GM18499 (cell line): ENCODE measurements at regions not wholly inside any gene's neighbourhood (a gene's known extent, or its start where the extent isn't known, plus 50 kb on each side); places are given as distances from the start of the nearest gene placed in this dataset.
"Not testable (repeated sequence)": the region's sequence is repeated elsewhere in the genome, so short reads cannot be mapped to it uniquely, and the experiment has no call there.

ENCODE experiments used
- ATAC-seq: cut with Tn5 transposase; IDR thresholded peaks from one replicate; pipeline ENCODE4 v1.9.1; 2021; ENCODE audit warnings: moderate number of reproducible peaks; ENCODE audit not compliant: insufficient read depth, unreplicated experiment

DNA sequence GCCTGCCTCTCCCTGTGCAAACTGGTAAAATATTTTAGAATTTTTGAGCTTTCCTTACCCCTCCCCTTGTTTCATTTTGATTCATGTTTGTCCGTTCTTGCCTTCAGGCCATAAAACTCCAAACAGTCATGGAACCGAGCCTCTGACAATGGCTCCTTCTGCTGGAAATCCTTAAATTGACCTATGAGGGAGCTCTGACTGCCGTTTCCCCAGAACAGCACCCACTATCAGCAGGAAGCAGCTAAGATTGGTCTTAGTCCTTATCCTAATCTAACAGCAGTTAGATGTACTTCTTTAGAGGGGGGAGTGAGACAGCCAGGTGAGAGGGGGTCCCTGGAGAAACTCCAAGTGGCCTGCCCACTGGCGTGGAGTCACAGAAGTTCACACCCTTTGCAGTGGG lies 106.7 kb downstream of the FAM174A start:
- ATAC-seq, result no peak

DNA sequence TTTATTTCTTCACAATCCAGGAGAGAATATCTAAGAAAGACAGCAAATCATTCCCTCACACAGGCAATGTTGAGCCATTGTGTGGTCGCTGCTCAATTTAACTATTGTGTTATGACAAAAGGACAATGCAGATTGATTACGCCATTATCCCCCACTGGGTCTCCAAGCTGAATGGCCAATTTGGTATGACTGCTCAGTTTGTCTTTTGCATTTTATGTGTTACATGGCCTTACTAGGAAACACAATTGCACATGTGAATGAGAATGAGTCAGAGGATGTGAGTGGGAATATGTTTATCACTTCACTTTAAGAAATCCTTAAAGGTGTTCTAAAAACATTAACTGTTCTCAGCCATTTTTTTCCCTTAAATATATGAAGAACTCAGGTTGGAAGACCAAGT lies 108.3 kb downstream of the FAM174A start:
- ATAC-seq, result no peak

DNA sequence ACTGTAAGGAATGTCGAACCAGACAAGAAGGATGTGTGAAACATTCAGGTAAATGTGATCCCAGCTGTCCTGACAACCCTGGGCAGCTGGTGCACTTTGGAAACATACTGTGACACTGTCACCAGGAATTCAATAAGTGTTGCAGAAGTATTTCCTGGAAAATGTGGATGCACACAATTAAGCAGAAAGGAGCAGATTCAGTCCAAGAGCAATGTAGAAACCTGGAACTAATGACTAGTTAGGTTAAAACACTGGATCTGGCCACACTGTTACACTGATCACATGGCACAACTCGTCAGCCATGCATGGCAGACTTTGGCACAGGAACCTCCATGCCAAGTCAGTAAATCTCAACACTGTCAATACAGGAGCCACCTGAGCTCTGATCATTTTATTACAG lies 109.0 kb downstream of the FAM174A start:
- no peak for ATAC-seq

DNA sequence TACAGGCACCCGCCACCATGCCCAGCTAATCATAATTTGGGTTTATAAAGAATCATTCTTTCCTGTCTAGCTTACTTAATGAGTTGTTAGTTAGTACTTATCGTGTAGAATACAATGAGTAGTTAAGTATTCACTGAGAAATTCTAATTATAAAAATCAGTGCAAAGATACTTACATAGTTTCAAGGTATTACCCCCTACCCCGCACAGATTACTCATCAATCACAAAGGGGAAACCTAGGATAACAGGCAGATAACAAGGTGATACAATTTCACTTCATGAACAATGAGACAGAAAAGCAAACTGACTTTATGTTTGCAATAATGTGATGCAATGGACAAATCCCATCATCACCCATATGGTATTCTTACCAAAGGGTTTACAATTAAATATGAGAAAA lies 109.6 kb downstream of the FAM174A start:
- no peak for ATAC-seq

DNA sequence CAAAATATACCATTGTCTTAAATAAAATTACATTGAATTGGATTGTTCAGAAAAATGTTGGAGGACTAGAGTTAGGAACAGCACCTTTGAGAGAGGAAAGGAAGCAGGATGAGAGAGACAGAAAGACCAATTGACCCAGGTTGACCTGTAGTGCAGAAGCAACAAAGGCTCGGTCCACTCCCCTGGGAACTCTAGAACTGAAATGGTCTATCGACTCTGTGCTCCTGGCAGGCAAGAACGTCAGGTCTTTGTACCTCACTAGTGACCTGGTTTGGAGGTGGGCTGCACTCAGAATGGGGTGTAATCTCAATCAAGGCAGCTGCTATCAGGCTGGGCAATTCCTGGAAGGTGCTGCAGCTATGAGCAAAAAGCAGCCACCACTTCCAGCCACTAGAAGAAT lies 110.8 kb downstream of the FAM174A start:
- no peak for ATAC-seq

DNA sequence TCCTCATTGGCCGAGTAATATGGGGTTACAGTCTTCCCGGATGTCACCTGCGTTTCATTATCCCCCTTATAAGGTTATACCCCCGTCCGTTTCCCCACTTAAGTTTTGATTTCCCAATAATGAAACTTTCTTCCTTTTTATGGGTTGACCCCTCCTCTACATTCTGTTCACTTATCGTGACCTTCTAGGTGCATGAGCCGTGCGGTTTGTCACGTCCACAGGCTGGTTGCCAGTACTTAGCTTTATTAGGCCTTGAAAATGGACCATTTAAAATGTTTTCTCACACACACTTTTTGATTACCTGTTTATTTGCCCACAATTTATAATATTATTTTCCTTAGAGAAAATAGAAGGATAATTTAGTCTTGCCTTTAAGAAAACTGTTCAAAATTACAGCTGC lies 111.5 kb downstream of the FAM174A start:
- no peak for ATAC-seq

DNA sequence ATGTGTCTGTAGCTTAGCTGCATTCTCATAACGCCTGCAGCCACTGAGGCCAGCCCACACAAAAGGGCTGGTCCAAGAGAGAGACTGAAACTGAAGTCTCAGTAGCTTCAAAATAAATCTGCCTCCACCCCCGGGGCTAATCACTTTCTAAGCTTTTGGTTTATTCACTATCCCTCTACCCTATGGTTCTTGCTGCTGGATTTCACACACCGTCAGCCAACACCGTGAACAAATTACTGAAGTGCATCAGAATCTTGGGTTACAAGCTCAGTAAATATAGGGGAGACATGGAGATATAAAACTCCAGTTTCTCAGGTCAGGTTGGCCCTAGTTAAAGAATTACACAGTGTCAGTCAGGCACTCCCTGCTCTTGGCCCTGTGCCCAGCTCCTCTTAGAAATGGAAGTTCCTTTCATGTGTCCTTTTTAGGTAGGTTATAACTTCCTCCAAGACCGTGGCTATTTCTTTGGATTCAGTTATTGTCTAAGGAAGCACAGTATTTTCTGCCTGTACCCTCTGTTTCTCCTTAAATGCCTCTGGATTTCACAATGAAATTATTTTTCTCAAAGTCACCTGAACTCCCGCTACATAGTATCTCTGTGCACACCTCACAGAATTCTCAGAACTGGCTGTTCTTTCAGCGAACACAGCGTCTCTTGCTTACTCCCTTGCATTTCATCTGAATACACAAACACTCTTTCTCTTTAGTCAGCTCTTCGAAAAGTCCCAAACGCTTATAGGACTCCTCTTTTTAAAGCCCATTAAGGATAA lies 112.5 kb downstream of the FAM174A start:
- ATAC-seq, result no peak

DNA sequence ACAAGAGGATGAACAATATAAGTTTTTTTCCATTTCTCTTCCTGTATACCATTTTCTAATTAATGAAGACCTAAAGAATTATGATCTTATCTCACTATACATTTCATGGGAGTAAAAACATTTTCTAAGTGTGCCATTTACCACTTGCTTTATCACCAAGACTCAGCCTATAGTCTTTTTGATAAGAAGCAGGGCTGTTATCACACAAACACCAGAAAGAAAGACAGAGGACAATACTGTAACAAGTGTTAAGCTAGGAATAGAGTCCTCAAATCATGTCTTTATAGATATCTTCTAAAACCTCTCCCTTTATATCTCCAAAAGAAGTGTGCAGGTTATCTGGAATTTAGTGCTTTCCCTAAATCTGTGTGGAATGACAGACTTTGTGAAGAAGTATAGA lies 119.7 kb downstream of the FAM174A start:
- no peak for ATAC-seq

DNA sequence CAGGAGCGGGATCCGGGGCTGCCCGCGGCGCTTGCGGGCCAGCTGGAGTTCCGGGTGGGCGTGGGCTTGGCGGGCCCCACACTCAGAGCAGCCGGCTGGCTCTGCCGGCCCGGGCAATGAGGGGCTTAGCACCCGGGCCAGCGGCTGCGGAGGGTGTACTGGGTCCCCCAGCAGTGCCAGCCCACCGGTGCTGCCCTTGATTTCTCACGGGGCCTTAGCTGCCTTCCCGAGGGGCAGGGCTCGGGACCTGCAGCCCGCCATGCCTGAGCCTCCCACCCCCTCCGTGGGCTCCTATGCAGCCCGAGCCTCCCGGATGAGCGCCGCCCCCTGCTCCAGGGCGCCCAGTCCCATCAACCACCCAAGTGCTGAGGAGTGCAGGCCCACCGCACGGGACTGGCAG lies 121.6 kb downstream of the FAM174A start:
- ATAC-seq, result not testable (repeated sequence)

DNA sequence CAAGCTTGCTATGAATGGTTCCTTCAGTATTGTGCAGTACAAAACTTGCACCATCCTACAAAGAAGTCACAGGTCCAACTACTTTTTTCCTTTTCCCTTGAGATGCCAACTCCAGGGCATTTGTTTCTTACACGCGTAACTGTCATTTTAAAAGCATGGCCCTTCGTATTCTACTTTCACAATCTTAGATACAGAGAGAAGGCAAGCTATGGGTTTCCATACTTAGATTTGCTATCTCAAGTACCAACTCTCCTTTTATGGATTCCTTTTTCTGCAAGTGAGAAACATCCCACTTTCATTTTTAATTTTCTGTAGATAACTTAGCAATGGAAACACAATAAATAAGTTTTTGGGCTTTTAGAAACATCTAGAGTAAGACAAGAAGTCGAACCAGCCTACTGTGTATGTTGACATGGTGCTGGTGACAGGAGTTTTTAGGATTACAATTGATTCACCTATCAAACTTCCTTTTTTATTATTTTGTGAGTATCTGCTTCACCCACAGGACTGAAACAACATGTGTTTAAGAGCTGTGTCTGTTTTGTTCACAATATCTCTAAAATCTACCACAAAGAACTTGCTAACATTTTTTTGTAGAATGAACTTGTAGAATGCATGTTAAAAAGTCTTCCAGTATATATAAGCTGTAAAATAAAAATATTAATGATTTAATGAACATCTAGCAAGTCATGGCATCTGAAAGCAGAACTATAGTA lies 124.1 kb downstream of the FAM174A start:
- ATAC-seq, result no peak

DNA sequence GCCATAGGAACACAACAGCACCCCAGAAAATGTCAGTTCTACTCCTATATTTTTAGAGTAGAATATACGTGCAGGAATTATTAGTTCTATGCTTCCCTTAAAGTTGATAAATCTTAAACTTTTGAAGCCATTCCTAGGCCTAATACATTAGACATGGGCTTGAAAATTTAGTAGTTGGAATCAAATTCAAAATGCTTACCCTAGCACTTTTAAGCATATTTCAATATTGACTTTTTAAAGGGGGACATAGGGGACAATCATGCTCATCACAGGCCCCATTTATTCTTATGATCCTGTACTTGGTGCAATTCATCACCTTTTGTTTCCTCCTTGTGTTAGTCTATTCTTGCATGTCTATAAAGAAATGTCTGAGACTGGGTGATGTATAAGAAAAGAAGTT lies 129.0 kb downstream of the FAM174A start:
- ATAC-seq, result no peak

DNA sequence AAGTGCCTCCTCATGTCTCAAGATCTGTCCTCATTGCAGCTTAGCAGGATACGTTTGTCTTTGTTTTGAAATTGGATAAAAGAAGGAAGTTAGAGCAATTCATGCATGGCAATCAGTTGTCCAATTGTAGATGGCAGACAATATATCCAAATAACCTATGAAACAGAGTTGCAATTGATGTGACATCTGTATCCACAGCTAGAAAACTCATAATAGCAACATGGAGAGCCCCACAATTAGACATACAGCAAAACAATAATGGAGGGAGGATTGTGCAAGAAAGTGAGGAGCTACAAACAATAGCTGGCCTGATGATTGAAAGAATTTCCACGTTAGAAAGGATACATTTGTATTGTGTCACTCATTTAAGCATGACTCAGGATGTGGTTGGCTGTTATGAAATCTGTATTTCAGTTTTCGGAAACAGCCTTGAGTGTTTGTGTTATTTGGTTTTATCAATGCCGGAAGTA lies 132.0 kb downstream of the FAM174A start:
- peak; percentile 60 for ATAC-seq

DNA sequence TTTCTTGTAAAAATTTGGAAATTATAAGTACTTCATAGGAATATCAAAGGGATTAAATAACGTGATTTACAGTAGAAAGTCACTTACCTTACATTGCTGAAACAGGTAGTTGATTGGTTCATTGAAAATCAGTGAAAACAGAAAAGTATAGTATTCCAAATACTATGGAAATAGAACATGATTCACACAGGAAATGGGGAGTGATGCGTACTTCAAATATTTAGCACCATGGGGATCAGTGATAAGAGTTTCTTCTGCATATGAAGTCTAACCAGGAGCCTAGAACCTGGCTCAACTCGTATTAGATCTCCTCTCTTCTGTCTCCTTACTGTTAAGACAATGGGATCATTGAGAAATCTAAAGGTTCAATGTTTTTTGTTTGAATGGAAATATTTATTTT lies 133.3 kb downstream of the FAM174A start:
- ATAC-seq, result no peak

DNA sequence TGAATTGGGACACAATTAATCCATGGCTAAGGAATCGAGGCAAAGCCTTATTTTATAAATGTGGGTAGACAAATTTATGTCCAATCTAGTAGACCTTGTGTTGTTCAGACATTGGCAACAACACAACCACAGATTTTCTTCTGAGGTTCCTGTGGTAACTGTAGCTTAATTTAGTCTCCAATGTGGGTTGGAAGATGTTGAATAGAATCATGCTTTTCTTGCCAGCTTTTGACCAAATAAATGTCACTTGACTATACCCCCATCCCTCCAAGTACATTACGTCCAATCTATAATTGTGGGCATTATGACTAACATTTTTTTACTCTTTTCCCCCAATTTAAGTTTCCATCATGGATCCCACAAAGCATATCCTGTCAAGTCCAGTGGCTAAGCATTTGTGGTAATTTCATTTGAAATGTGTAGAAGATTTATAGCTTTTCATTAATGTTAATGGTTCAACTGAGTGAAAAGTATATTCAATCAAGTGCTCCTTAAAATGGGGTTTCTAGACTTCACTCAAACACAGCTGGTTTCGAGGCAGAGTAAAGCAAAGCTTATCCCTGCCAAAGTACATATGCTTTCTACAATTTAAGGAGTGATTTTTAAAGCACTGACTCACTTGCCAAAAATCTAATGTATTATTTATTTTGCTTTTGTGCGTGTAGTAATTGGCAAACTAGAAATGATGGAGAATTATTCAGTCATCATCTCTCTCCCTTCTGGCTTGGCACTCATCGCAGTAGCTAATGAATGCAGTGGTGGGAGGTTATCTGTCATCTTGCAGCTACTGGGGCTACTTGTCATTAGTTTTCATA lies 141.8 kb downstream of the FAM174A start:
- no peak for ATAC-seq

DNA sequence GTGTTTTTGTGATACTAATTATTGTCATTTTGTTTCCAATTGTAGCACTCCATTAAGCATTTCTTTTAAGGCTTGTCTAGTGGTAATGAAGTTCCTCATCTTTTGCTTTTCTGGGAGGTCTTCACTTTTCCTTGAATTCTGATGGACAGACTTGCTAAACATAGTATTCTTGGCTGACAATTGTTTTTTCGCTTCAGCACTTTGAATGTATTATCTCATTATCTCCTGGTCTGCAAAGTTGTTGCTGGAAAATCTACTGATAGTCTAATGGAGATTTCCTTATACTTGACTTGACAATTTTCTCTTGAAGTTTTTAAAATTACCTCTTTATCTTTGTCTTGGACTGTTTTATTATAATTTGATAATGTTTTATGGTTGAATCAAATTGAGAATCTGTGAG lies 147.5 kb downstream of the FAM174A start:
- no peak for ATAC-seq

DNA sequence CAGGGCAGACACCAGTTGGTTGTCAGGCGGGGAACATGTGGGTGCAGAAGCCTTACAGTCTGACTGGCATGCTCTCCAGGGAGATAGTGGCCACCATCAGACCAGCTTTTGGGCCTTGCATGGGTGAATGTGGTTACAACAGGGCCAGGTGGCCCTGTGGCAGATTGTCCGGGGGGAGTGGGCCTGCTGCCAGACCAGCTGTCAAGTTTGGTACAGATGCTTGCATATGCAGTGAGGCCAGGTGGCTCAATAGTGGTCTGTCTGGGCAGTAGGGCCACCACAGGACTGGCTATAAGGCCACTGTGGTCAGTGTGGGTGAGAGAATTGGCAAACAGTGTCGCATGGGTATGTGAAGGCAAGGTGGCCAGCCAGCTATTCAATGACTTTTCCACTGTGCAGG lies 148.7 kb downstream of the FAM174A start:
- ATAC-seq, result no peak

DNA sequence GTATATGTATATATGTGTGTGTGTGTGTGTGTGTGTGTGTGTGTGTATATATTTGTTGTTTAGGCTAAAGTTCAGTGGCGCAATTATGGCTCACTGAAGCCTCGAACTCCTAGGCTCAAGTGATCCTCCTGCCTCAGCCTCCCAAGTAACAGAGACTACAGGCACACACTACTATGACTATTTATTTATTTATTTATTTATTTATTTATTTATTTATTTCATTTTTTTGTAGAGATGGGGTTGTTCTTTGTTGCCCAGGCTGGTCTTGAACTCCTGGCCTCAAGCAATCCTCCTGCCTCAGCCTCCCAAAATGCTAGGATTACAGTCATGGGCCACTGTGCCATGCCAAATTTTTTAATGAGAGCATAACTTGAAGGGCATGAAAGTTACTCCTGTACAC lies 149.9 kb downstream of the FAM174A start:
- ATAC-seq, result not testable (repeated sequence)

DNA sequence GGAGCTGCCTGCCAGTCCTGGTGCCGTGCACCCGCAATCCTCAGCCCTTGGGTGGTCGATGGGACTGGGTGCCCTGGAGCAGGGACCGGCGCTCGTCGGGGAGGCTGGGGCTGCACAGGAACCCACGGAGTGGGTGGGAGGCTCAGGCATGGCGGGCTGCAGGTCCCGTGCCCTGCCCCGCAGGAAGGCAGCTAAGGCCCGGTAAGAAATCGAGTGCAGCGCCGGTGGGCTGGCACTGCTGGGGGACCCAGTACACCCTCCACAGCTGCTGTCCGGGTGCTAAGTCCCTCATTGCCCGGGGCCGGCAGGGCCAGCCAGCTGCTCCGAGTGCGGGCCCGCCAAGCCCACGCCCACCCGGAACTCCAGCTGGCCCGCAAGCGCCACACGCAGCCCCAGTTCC lies 153.7 kb downstream of the FAM174A start:
- ATAC-seq, result not testable (repeated sequence)

DNA sequence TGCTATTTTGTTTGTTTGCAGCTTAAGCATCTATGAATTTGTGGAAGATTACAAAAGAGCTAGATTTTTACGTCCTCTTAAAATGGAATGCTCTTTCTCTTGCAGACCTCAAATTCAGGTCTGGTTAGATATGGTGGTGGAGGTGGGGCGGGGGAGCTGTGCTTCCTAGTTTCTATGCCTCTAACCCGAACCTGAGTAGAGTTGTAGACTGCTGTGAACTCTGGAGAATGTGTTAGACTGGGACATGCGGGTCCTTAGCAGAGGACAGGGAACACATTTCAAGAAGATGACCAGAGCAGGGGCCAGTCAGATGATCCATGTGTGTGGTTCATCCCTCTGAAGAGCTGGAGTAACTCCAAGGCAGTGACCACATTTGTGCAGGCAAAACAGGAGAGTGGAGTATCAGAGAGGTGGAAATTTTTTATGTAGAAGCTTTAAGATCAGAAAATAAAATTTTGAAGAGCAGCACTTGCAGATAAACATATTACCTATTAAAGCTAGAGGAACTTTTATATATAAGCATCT lies 154.9 kb downstream of the FAM174A start:
- no peak for ATAC-seq

DNA sequence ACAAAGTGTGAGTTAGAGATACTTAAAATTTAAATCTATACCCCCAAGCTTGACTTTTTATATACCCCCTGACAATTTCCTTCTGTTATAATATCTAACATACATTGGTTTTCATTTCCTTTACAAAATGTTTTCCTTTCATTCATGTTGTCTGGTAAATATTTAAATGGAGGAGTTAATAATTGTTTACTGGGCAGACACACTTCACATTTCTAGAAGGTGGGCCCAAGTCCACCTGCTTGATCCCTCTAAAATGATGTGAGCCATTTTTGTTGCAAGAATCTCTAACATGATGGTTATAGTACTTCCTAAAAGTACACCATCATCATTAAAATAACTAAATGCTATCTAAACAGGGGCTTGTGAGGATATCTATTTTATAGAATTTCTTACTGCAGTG lies 155.9 kb downstream of the FAM174A start:
- ATAC-seq, result no peak

DNA sequence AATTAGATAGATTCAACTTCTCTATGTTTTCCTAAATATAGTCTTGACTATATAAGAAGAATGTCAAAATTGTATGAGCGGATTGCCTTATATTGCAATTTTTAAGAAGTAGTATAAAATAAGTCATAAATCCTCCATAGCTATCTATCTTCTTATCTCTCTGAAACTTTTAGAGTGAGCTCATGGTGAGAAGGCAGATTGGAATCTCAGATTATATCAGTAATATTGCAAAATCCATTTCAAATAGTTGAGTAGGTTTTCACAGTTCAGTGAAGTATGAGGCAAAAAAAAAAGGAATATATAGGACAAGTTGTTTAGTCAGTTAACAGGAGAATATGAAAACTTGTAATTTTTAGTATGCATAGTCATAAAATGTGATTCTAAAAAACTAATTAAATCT lies 156.4 kb downstream of the FAM174A start:
- no peak for ATAC-seq
